HL-60 (cell line): ENCODE measurements at regions not wholly inside any gene's neighbourhood (a gene's known extent, or its start where the extent isn't known, plus 50 kb on each side); places are given as distances from the start of the nearest gene placed in this dataset.

Experiments
- CTCF ChIP-seq: IDR thresholded peaks from one replicate; pipeline ENCODE4 v1.5.1; 2011; ENCODE audit warnings: low read length, control low read depth, inconsistent platforms; ENCODE audit not compliant: insufficient read depth
- GABPA ChIP-seq: IDR thresholded peaks from 2 replicates; pipeline ENCODE4 v1.6.1; 2012; ENCODE audit warnings: low read depth

- TF ChIP-seq CTCF (no peak), GABPA (no peak)
Measured at GRCh38 chr1:242787968-242788367, 263.5 kb upstream of the PLD5 start.
